Neuronal stem cell (in vitro differentiated cells): ENCODE measurements at regions not wholly inside any gene's neighbourhood (a gene's known extent, or its start where the extent isn't known, plus 50 kb on each side); places are given as distances from the start of the nearest gene placed in this dataset.

Experiments
- DNase-seq: peaks from one replicate; pipeline ENCODE4 v3.0.0-alpha.2; 2013; ENCODE audit warnings: low spot score
- H2AFZ ChIP-seq: one replicate; pipeline ENCODE4 v1.6.1; 2013; ENCODE audit warnings: mild to moderate bottlenecking, low read length, inconsistent platforms
- H2AK5ac ChIP-seq: 2 replicates; pipeline ENCODE4 v1.6.1; 2013; ENCODE audit warnings: low read depth, mild to moderate bottlenecking, inconsistent platforms, low read length, moderate library complexity, mixed read lengths
- H2BK120ac ChIP-seq: 2 replicates; pipeline ENCODE4 v1.6.1; 2013; ENCODE audit warnings: low read depth, mild to moderate bottlenecking, inconsistent platforms, low read length, moderate library complexity, mixed read lengths
- H2BK12ac ChIP-seq: one replicate; pipeline ENCODE4 v1.6.1; 2013; ENCODE audit warnings: low read length, inconsistent platforms
- H2BK15ac ChIP-seq: 2 replicates; pipeline ENCODE4 v1.6.1; 2013; ENCODE audit warnings: mild to moderate bottlenecking, low read length, inconsistent platforms, mixed read lengths
- H2BK5ac ChIP-seq: one replicate; pipeline ENCODE4 v1.6.1; 2013; ENCODE audit warnings: inconsistent platforms, mild to moderate bottlenecking, low read length, moderate library complexity
- H3K14ac ChIP-seq: one replicate; pipeline ENCODE4 v1.6.1; 2013; ENCODE audit warnings: low read length, inconsistent platforms
- H3K18ac ChIP-seq: 2 replicates; pipeline ENCODE4 v1.6.1; 2013; ENCODE audit warnings: low read length, inconsistent platforms
- H3K23ac ChIP-seq: 2 replicates; pipeline ENCODE4 v1.6.1; 2013; ENCODE audit warnings: low read depth, mild to moderate bottlenecking, mixed read lengths, low read length, inconsistent platforms; ENCODE audit not compliant: poor library complexity
- H3K27ac ChIP-seq: replicated peaks from 3 replicates; pipeline ENCODE4 v1.5.1; 2013; ENCODE audit warnings: low read length, inconsistent platforms
- H3K27me3 ChIP-seq, 3 experiments: 2 replicates each; pipeline ENCODE4 v1.6.1; 2013; ENCODE audit warnings: low read length in 3 of 3, mild to moderate bottlenecking in 2 of 3, inconsistent platforms in 1 of 3, low read depth in 1 of 3, mixed read lengths in 1 of 3, moderate library complexity in 1 of 3; ENCODE audit not compliant: control insufficient read depth in 3 of 3, insufficient read depth in 3 of 3
- H3K36me3 ChIP-seq, 2 donors: replicated peaks in 1 of 2; 2 replicates each; pipeline ENCODE4 v1.6.1; 2013; ENCODE audit warnings: low read length in 2 of 2; ENCODE audit not compliant: control insufficient read depth in 2 of 2, insufficient read depth in 2 of 2
- H3K4ac ChIP-seq: 2 replicates; pipeline ENCODE4 v1.6.1; 2013; ENCODE audit warnings: inconsistent platforms, mild to moderate bottlenecking, low read length, moderate library complexity
- H3K4me1 ChIP-seq, 2 donors: 1 replicate in 1 of 2; 2 replicates in 1 of 2; pipeline ENCODE4 v1.6.1; 2013; ENCODE audit warnings: low read length in 2 of 2, low read depth in 1 of 2; ENCODE audit not compliant: control insufficient read depth in 2 of 2, insufficient read depth in 1 of 2
- H3K4me2 ChIP-seq: one replicate; pipeline ENCODE4 v1.6.1; 2013; ENCODE audit warnings: mild to moderate bottlenecking, low read length, inconsistent platforms; ENCODE audit not compliant: insufficient read depth, poor library complexity, severe bottlenecking
- H3K4me3 ChIP-seq, 2 donors: 2 replicates each; pipeline ENCODE4 v1.5.1; 2013; ENCODE audit warnings: low read length in 2 of 2, mild to moderate bottlenecking in 2 of 2, inconsistent platforms in 1 of 2, moderate library complexity in 1 of 2
- H3K79me1 ChIP-seq: one replicate; pipeline ENCODE4 v1.6.1; 2013; ENCODE audit warnings: low read depth, mild to moderate bottlenecking, inconsistent platforms, low read length, moderate library complexity
- H3K9ac ChIP-seq: one replicate; pipeline ENCODE4 v1.6.1; 2013; ENCODE audit warnings: mild to moderate bottlenecking, low read depth, low read length, inconsistent platforms; ENCODE audit not compliant: poor library complexity
- H3K9me3 ChIP-seq, 2 donors: replicated peaks in 1 of 2; 2 replicates each; pipeline versions ENCODE3 to v1.6.1; 2013; ENCODE audit warnings: low read length in 2 of 2, mild to moderate bottlenecking in 2 of 2, inconsistent platforms in 1 of 2, low read depth in 1 of 2, mixed read lengths in 1 of 2, moderate library complexity in 1 of 2; ENCODE audit not compliant: control insufficient read depth in 2 of 2, insufficient read depth in 1 of 2
- H4K8ac ChIP-seq: one replicate; pipeline ENCODE4 v1.6.1; 2013; ENCODE audit warnings: low read depth, mild to moderate bottlenecking, inconsistent platforms, low read length, moderate library complexity
- H4K91ac ChIP-seq: one replicate; pipeline ENCODE4 v1.6.1; 2013; ENCODE audit warnings: low read length, low read depth, mild to moderate bottlenecking, inconsistent platforms; ENCODE audit not compliant: poor library complexity
- WGBS, 2 donors: extraction: QIAGEN DNeasy Blood & Tissue Kit; methylation state at CpG; one replicate each; pipeline ENCODE4 v1.1.7; 2013; ENCODE audit warnings: missing lambda C conversion rate in 2 of 2, mixed read lengths in 1 of 2; ENCODE audit not compliant: insufficient read length in 2 of 2, insufficient replicate concordance in 1 of 2; ENCODE audit errors: extremely low coverage in 2 of 2; 5-methylcytosine and 5-hydroxymethylcytosine counted together

- Histone ChIP-seq H3K4me1 (peaks cover 3 to 6% of the 10 kb centered on the region in 2 donors), H4K91ac (no peak overlapping the region), H3K4ac (no peak overlapping the region), H2BK120ac (no peak overlapping the region), H3K27me3 (no peaks in the 10 kb centered on the region), H3K9ac (no peak overlapping the region), H3K79me1 (no peaks in the 10 kb centered on the region), H2BK15ac (no peak overlapping the region), H4K8ac (no peak overlapping the region), H3K36me3 (no peaks in the 10 kb centered on the region), H2AK5ac (no peak overlapping the region), H3K4me3 (no peak overlapping the region), H2BK5ac (no peak overlapping the region), H2AFZ (no peak overlapping the region), H3K4me2 (no peak overlapping the region), H3K18ac (no peak overlapping the region), H2BK12ac (no peak overlapping the region), H3K23ac (no peak overlapping the region), H3K9me3 (peaks cover 0 to 2% of the 10 kb centered on the region in 2 donors), H3K14ac (no peak overlapping the region), H3K27ac (no peak overlapping the region)
- WGBS, 2 donors = no CpG with 5 or more reads among the region's 3 CpGs
- no peak for DNase-seq
Observed at GRCh38 chr3:16026753-16027152, 147.7 kb upstream of the GALNT15 start.

GRCh38 chr3:16028604-16029003 is 145.9 kb upstream of the GALNT15 start:
- Histone ChIP-seq H3K36me3 (no peaks in the 10 kb centered on the region), H2BK12ac (no peak overlapping the region), H3K4ac (no peak overlapping the region), H3K27me3 (no peaks in the 10 kb centered on the region), H3K27ac (no peak overlapping the region), H3K9ac (no peak overlapping the region), H3K18ac (no peak overlapping the region), H3K9me3 (peaks cover 0 to 2% of the 10 kb centered on the region in 2 donors), H2BK15ac (no peak overlapping the region), H3K4me1 (peaks cover 3 to 6% of the 10 kb centered on the region in 2 donors), H3K4me3 (no peak overlapping the region), H2AFZ (no peak overlapping the region), H2BK120ac (no peak overlapping the region), H3K4me2 (no peak overlapping the region), H3K23ac (no peak overlapping the region), H2AK5ac (no peak overlapping the region), H3K79me1 (no peaks in the 10 kb centered on the region), H2BK5ac (no peak overlapping the region), H3K14ac (no peak overlapping the region), H4K91ac (no peak overlapping the region), H4K8ac (no peak overlapping the region)
- DNase-seq = no peak
- WGBS, 2 donors = no CpG with 5 or more reads among the region's 2 CpGs

DNA sequence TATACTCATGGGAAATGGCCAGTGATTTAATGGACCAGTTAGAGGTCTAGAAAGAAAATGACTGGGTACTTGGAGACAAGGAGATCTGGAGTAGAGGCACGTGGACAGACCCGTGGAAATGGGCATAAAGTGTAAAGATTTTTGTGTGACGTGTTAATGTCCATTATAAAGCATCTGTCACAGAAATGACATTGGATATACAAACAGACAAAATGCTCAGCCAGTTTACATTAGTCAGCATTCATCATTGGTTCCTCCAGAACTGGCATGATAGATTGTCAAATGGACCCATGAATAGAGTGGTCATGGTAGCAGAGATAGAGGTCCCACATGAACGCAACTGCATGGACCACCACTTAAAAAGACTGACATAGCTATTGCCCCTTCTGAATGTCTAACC is 144.1 kb upstream of the GALNT15 start:
- Histone ChIP-seq H3K27me3 (no peaks in the 10 kb centered on the region), H3K4ac (no peak overlapping the region), H4K91ac (no peak overlapping the region), H3K36me3 (no peaks in the 10 kb centered on the region), H2BK12ac (no peak overlapping the region), H3K18ac (no peak overlapping the region), H2BK120ac (no peak overlapping the region), H3K27ac (no peak overlapping the region), H3K14ac (no peak overlapping the region), H4K8ac (no peak overlapping the region), H3K23ac (no peak overlapping the region), H2AFZ (no peak overlapping the region), H2AK5ac (no peak overlapping the region), H3K4me1 (no peaks in the 10 kb centered on the region), H3K4me3 (no peak overlapping the region), H3K79me1 (no peaks in the 10 kb centered on the region), H2BK5ac (no peak overlapping the region), H2BK15ac (no peak overlapping the region), H3K9ac (no peak overlapping the region), H3K9me3 (no peaks in the 10 kb centered on the region), H3K4me2 (no peak overlapping the region)
- no peak for DNase-seq
- no CpG with 5 or more reads among the region's 4 CpGs for WGBS, 2 donors

DNA sequence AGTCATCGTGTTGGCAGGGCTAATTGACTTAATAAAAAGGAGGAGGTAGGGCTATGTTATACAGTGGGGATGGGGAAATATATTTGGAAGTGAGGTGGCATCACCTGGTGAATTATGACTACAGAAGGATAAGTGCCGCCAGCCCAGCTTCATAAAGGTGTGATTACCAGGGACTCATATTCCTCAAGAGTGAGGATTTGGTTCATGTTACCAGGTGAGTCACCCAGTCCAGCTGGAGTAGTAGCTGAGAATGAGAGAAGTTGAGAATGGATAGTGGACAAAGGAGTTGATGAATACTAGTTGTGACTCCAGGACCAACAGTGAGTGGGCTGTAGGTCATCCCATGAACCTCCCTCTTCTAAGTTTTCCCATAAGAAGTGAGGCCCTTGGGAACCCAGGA is 143.0 kb upstream of the GALNT15 start:
- H3K4me3 ChIP-seq = no peak overlapping the region
- no peak overlapping the region for H3K18ac ChIP-seq
- no peaks in the 10 kb centered on the region for H3K27me3 ChIP-seq
- H4K8ac ChIP-seq = no peak overlapping the region
- no peak overlapping the region for H2BK5ac ChIP-seq
- no peak overlapping the region for H3K27ac ChIP-seq
- no CpG with 5 or more reads among the region's 2 CpGs for WGBS, 2 donors
- no peak overlapping the region for H3K23ac ChIP-seq
- H3K9me3 ChIP-seq = no peaks in the 10 kb centered on the region
- H3K9ac ChIP-seq = no peak overlapping the region
- H3K36me3 ChIP-seq = no peaks in the 10 kb centered on the region
- H3K4ac ChIP-seq = no peak overlapping the region
- H3K14ac ChIP-seq = no peak overlapping the region
- DNase-seq = no peak
- H2BK15ac ChIP-seq = no peak overlapping the region
- no peaks in the 10 kb centered on the region for H3K79me1 ChIP-seq
- H2BK120ac ChIP-seq = no peak overlapping the region
- no peaks in the 10 kb centered on the region for H3K4me1 ChIP-seq
- no peak overlapping the region for H2AFZ ChIP-seq
- H3K4me2 ChIP-seq = no peak overlapping the region
- no peak overlapping the region for H2AK5ac ChIP-seq
- H2BK12ac ChIP-seq = no peak overlapping the region
- no peak overlapping the region for H4K91ac ChIP-seq
